SK-N-SH (cell line): ENCODE measurements at regions not wholly inside any gene's neighbourhood (a gene's known extent, or its start where the extent isn't known, plus 50 kb on each side); places are given as distances from the start of the nearest gene placed in this dataset.

ENCODE experiments used
- CTCF ChIA-PET: fragments of 300-600, 350-600 bp; formaldehyde crosslinking; extraction: SDS; loops from one replicate; lab custom pipeline; 2021; lab: Yijun Ruan, JAX
- POLR2A ChIA-PET: fragments of 350-600 bp; sonication (Branson Sonifier 250); formaldehyde crosslinking; extraction: SDS; loops from one replicate; lab custom pipeline; 2020; ENCODE audit warnings: antibody characterized with exemption, inconsistent platforms; lab: Yijun Ruan, JAX
- DNase-seq: peaks from one replicate; pipeline ENCODE4 v3.0.0; 2012
- H2AFZ ChIP-seq: fragments of 200-600 bp; sonication (generic); 2 replicates; pipeline ENCODE4 v1.8.1; 2016; ENCODE audit warnings: antibody characterized with exemption, mild to moderate bottlenecking, low read depth
- H3F3A ChIP-seq: fragments of 200-600 bp; sonication (generic); replicated peaks from 2 replicates; pipeline ENCODE3; 2016; ENCODE audit warnings: antibody characterized with exemption, mild to moderate bottlenecking; ENCODE audit not compliant: insufficient read depth
- H3K27ac ChIP-seq, 2 experiments: fragments of 200-500 bp in 1 of 2; fragments of 200-600 bp in 1 of 2; sonication (Bioruptor generic) in 1 of 2; sonication (generic), shearing (Covaris generic) in 1 of 2; 2 replicates each; pipeline versions ENCODE4 v1.5.1 to v1.6.1; 2014 to 2016; ENCODE audit warnings: low read depth in 2 of 2, inconsistent platforms in 1 of 2, low read length in 1 of 2, mild to moderate bottlenecking in 1 of 2, mixed read lengths in 1 of 2
- H3K27me3 ChIP-seq: fragments of 200-600 bp; sonication (generic), shearing (Covaris generic); 2 replicates; pipeline ENCODE4 v1.6.1; 2016; ENCODE audit warnings: mixed run types; ENCODE audit not compliant: insufficient read depth
- H3K36me3 ChIP-seq, 2 experiments: fragments of 200-500 bp in 1 of 2; fragments of 200-600 bp in 1 of 2; sonication (Bioruptor generic) in 1 of 2; sonication (generic) in 1 of 2; replicated peaks in 1 of 2; 2 replicates each; pipeline versions ENCODE3 to v1.5.1; 2014 to 2016; ENCODE audit warnings: low read length in 1 of 2, mild to moderate bottlenecking in 1 of 2; ENCODE audit not compliant: insufficient read depth in 2 of 2, control insufficient read depth in 1 of 2
- H3K4me1 ChIP-seq, 2 experiments: fragments of 200-500 bp in 1 of 2; fragments of 200-600 bp in 1 of 2; sonication (Bioruptor generic) in 1 of 2; sonication (generic), shearing (Covaris generic) in 1 of 2; 2 replicates each; pipeline versions ENCODE4 v1.5.1 to v1.6.1; 2014 to 2016; ENCODE audit warnings: low read depth in 1 of 2, low read length in 1 of 2, mixed run types in 1 of 2; ENCODE audit not compliant: insufficient read depth in 2 of 2, control insufficient read depth in 1 of 2
- H3K4me2 ChIP-seq: fragments of 200-600 bp; sonication (generic), shearing (Covaris generic); 2 replicates; pipeline ENCODE4 v1.6.1; 2017; ENCODE audit warnings: mixed run types
- H3K4me3 ChIP-seq, 2 experiments: fragments of 200-500 bp in 1 of 2; fragments of 200-600 bp in 1 of 2; sonication (Bioruptor generic) in 1 of 2; sonication (generic), shearing (Covaris generic) in 1 of 2; 2 replicates each; pipeline versions ENCODE4 v1.5.1 to v1.8.1; 2014 to 2016; ENCODE audit warnings: low read depth in 2 of 2, inconsistent platforms in 1 of 2, low read length in 1 of 2, mild to moderate bottlenecking in 1 of 2, mixed read lengths in 1 of 2, moderate library complexity in 1 of 2
- H3K79me2 ChIP-seq: fragments of 200-600 bp; sonication (generic); 2 replicates; pipeline ENCODE4 v1.8.1; 2017; ENCODE audit warnings: mild to moderate bottlenecking; ENCODE audit not compliant: insufficient read depth
- H3K9ac ChIP-seq: fragments of 200-600 bp; sonication (generic); 2 replicates; pipeline ENCODE4 v1.6.1; 2017; ENCODE audit warnings: mixed run types
- H3K9me2 ChIP-seq: fragments of 200-600 bp; sonication (generic); 2 replicates; pipeline ENCODE4 v1.6.1; 2017; ENCODE audit warnings: mixed run types
- H3K9me3 ChIP-seq: fragments of 200-600 bp; sonication (generic); 2 replicates; pipeline ENCODE4 v1.6.1; 2017; ENCODE audit warnings: mixed run types, mild to moderate bottlenecking, moderate library complexity
- H4K20me1 ChIP-seq: fragments of 200-600 bp; sonication (generic); 2 replicates; pipeline ENCODE4 v1.6.1; 2017; ENCODE audit warnings: mild to moderate bottlenecking, mixed run types; ENCODE audit not compliant: insufficient read depth
- CHD2 ChIP-seq: fragments of 150-350 bp; IDR thresholded peaks from 2 replicates; pipeline ENCODE4 v1.6.1; 2018; ENCODE audit warnings: low read length; ENCODE audit not compliant: partially characterized antibody
- EP300 ChIP-seq, 2 experiments: IDR thresholded peaks; 2 replicates each; pipeline versions ENCODE4 v1.4.0 to v1.6.1; 2012; ENCODE audit warnings: borderline replicate concordance in 1 of 2, low read depth in 1 of 2, low read length in 1 of 2
- FOXJ3 ChIP-seq: sonication (generic); formaldehyde crosslinking; IDR thresholded peaks from 2 replicates; pipeline ENCODE4 v1.5.1; 2020; ENCODE audit warnings: mild to moderate bottlenecking, missing genetic modification reagents
- FOXM1 ChIP-seq: IDR thresholded peaks from 2 replicates; pipeline ENCODE4 v1.4.0; 2012; ENCODE audit warnings: low read depth, mild to moderate bottlenecking
- GABPA ChIP-seq: IDR thresholded peaks from 2 replicates; pipeline ENCODE4 v1.4.0; 2012; ENCODE audit warnings: low read depth, mild to moderate bottlenecking
- GATA2 ChIP-seq: sonication (generic); formaldehyde crosslinking; IDR thresholded peaks from 2 replicates; pipeline ENCODE4 v1.5.0; 2020; ENCODE audit warnings: mild to moderate bottlenecking, missing genetic modification reagents
- IRF3 ChIP-seq: fragments of 150-350 bp; IDR thresholded peaks from 2 replicates; pipeline ENCODE4 v1.6.1; 2016; ENCODE audit warnings: mild to moderate bottlenecking, low read depth, low read length
- MEF2A ChIP-seq: IDR thresholded peaks from 2 replicates; pipeline ENCODE4 v1.4.0; 2012; ENCODE audit warnings: low read depth, borderline replicate concordance
- NFIC ChIP-seq: IDR thresholded peaks from 2 replicates; pipeline ENCODE4 v1.4.0; 2012; ENCODE audit warnings: borderline replicate concordance
- POLR2AphosphoS5 ChIP-seq: IDR thresholded peaks from 2 replicates; pipeline ENCODE4 v1.6.1; 2012; ENCODE audit warnings: low read depth, low read length
- RAD21 ChIP-seq: IDR thresholded peaks from 2 replicates; pipeline ENCODE4 v1.6.1; 2012; ENCODE audit warnings: mild to moderate bottlenecking, low read length
- RFX5 ChIP-seq: IDR thresholded peaks from 2 replicates; pipeline ENCODE4 v1.6.1; 2012; ENCODE audit warnings: mild to moderate bottlenecking, improper control_type of control experiment, low read length
- SMC3 ChIP-seq: IDR thresholded peaks from 2 replicates; pipeline ENCODE4 v1.6.1; 2012; ENCODE audit warnings: low read depth, low read length, improper control_type of control experiment
- TAF1 ChIP-seq: IDR thresholded peaks from 2 replicates; pipeline ENCODE4 v1.6.1; 2012; ENCODE audit warnings: low read depth, mild to moderate bottlenecking, low read length, moderate library complexity, borderline replicate concordance
- TCF12 ChIP-seq: IDR thresholded peaks from 2 replicates; pipeline ENCODE4 v1.4.0; 2012
- USF1 ChIP-seq: IDR thresholded peaks from 2 replicates; pipeline ENCODE4 v1.4.0; 2012; ENCODE audit warnings: low read depth, borderline replicate concordance
- WGBS: methylation state at CpG from one replicate; pipeline ENCODE4 v1.1.6; 2017; ENCODE audit warnings: low lambda C conversion rate; 5-methylcytosine and 5-hydroxymethylcytosine counted together
- TF ChIP-seq, protein P1 (sequence below): fragments of 200-600 bp; sonication (generic); IDR thresholded peaks from 2 replicates; pipeline ENCODE4 v1.6.1; 2017; ENCODE audit warnings: antibody characterized with exemption, mild to moderate bottlenecking, moderate library complexity
- TF ChIP-seq, protein P2 (sequence below): IDR thresholded peaks from 2 replicates; pipeline ENCODE4 v1.4.0; 2012; ENCODE audit warnings: low read depth
- TF ChIP-seq, protein P3 (sequence below): fragments of 150-350 bp; IDR thresholded peaks from 2 replicates; pipeline ENCODE4 v1.6.1; 2017; ENCODE audit warnings: antibody characterized with exemption, low read length, low read depth, borderline replicate concordance

DNA sequence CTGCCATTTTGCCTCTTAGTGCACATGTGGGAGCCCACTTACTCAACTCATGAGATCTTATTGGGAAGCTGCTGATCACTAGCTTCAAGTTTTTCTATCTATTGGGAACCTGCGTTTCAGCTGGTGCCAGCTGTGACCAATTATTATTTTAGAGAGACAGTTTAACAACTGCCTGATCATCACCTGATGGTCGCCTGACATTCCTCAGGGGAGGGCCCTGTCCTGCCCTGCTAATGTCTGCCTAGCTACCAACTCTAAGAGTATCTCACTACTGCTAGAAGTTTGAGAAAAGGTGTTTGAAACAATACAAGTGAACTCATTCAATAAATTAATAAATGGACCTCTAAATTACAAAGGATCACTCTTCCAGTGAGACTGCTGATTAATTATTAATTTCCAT lies 95.5 kb downstream of the PCDH7 start:
- Histone ChIP-seq H3K36me3 (no peaks in the 10 kb centered on the region), H2AFZ (no peak overlapping the region), H3K4me3 (no peak overlapping the region), H3F3A (no peaks in the 10 kb centered on the region), H3K27ac (no peak overlapping the region), H3K4me2 (no peak overlapping the region), H3K9me3 (no peaks in the 10 kb centered on the region), H3K4me1 (no peaks in the 10 kb centered on the region; a peak in 1 of 4 replicates), H4K20me1 (no peaks in the 10 kb centered on the region), H3K9me2 (no peaks in the 10 kb centered on the region), H3K27me3 (no peaks in the 10 kb centered on the region), H3K9ac (no peak overlapping the region), H3K79me2 (no peaks in the 10 kb centered on the region)
- no peak for DNase-seq
- TF ChIP-seq IRF3 (no peak), EP300 (IDR thresholded peaks at IDR 0.05; ENCODE audit: borderline replicate concordance in 1 of 2, low read depth in 1 of 2, low read length in 1 of 2) (no peak), FOXM1 (no peak), TCF12 (no peak), NFIC (no peak), GATA2 (CRISPR knock-in tag) (no peak), RFX5 (no peak), TAF1 (no peak), USF1 (no peak), SMC3 (no peak), FOXJ3 (CRISPR knock-in tag) (no peak), MEF2A (no peak), RAD21 (no peak), CHD2 (no peak), POLR2AphosphoS5 (no peak), GABPA (no peak)
- TF ChIP-seq, protein P1, sequence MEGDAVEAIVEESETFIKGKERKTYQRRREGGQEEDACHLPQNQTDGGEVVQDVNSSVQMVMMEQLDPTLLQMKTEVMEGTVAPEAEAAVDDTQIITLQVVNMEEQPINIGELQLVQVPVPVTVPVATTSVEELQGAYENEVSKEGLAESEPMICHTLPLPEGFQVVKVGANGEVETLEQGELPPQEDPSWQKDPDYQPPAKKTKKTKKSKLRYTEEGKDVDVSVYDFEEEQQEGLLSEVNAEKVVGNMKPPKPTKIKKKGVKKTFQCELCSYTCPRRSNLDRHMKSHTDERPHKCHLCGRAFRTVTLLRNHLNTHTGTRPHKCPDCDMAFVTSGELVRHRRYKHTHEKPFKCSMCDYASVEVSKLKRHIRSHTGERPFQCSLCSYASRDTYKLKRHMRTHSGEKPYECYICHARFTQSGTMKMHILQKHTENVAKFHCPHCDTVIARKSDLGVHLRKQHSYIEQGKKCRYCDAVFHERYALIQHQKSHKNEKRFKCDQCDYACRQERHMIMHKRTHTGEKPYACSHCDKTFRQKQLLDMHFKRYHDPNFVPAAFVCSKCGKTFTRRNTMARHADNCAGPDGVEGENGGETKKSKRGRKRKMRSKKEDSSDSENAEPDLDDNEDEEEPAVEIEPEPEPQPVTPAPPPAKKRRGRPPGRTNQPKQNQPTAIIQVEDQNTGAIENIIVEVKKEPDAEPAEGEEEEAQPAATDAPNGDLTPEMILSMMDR, result no peak
- TF ChIP-seq, protein P2, sequence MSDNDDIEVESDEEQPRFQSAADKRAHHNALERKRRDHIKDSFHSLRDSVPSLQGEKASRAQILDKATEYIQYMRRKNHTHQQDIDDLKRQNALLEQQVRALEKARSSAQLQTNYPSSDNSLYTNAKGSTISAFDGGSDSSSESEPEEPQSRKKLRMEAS, result no peak
- TF ChIP-seq, protein P3, sequence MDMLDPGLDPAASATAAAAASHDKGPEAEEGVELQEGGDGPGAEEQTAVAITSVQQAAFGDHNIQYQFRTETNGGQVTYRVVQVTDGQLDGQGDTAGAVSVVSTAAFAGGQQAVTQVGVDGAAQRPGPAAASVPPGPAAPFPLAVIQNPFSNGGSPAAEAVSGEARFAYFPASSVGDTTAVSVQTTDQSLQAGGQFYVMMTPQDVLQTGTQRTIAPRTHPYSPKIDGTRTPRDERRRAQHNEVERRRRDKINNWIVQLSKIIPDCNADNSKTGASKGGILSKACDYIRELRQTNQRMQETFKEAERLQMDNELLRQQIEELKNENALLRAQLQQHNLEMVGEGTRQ, result no peak
- CTCF ChIA-PET, result no interaction called here
- 35% methylated on average over 2 of the region's 2 CpGs for WGBS
- POLR2A ChIA-PET, result no interaction called here
